WI38 (cell line): ENCODE measurements at regions not wholly inside any gene's neighbourhood (a gene's known extent, or its start where the extent isn't known, plus 50 kb on each side); places are given as distances from the start of the nearest gene placed in this dataset.

Experiments used
- H3K4me3 ChIP-seq: 2 replicates; pipeline ENCODE4 v1.5.1; 2011; ENCODE audit warnings: low read depth, mild to moderate bottlenecking, control low read depth, low read length
- TF ChIP-seq, protein P1 (sequence below): IDR thresholded peaks from 2 replicates; pipeline ENCODE4 v1.5.1; 2012; ENCODE audit warnings: low read depth, mild to moderate bottlenecking, control low read depth, low read length

DNA sequence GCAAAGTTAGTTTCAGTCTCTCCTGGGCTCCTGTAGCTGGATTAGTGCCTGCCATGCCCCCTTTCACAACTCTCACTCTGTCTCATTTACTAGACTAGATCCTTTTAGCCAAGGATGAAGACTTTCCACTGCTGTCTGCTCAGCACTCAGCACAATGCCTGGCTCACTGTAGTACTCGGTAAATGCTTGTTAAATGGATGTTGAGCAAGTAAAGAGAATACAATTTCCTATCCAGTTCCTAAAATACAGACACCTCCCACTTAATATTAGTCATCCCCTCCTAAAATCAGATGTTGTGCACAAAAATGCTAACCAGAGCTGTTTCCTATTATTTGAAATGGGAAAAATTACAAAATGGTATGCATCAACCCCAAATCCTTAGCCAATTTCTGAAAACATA, 195.8 kb downstream of the SREK1 start:
- TF ChIP-seq, protein P1, sequence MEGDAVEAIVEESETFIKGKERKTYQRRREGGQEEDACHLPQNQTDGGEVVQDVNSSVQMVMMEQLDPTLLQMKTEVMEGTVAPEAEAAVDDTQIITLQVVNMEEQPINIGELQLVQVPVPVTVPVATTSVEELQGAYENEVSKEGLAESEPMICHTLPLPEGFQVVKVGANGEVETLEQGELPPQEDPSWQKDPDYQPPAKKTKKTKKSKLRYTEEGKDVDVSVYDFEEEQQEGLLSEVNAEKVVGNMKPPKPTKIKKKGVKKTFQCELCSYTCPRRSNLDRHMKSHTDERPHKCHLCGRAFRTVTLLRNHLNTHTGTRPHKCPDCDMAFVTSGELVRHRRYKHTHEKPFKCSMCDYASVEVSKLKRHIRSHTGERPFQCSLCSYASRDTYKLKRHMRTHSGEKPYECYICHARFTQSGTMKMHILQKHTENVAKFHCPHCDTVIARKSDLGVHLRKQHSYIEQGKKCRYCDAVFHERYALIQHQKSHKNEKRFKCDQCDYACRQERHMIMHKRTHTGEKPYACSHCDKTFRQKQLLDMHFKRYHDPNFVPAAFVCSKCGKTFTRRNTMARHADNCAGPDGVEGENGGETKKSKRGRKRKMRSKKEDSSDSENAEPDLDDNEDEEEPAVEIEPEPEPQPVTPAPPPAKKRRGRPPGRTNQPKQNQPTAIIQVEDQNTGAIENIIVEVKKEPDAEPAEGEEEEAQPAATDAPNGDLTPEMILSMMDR = no peak
- no peak overlapping the region for H3K4me3 ChIP-seq

DNA sequence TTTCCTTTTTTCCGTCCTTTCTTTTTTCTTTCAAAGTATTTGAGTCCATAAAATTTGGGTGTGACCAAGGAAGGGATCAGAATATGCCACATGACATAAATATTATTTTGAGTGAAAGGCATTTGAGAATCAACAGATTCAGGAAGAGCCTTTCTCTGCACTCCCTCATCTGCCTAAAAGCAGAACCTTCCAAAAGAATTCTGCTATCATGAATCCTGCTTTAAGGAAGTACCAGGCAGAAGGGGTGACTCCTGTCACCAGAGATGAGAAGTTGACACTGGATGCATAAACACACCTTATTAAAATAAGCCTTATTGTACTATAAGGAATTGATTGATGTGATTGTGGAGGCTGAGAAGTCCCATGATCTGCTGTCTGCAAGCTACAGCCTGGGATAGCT, 196.7 kb downstream of the SREK1 start:
- TF ChIP-seq, protein P1 = no peak
- no peak overlapping the region for H3K4me3 ChIP-seq

DNA sequence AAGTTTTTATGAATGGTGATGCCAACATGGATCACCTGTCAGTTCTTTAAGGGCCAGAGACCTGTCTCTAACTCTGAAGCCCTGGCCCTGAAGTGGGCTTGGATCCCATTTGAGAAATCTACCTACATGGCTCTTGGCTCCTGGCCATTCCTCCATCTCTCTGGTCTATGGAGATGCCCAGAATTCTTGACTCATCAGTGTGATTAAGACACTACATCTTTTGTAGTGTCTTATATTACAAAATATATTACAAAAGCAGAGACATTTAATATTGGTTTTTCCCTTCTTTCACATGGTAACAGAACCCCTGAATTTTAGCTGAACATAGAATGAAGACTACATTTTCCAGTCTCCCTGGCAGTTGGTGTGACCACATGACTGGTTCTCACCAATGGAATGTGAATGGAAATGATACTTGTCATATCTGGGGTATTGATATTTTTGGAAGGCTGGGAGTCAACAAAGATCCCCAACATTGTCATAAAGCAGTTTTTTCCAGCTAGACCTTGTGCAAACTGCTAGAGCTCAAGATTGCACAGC, 198.3 kb downstream of the SREK1 start:
- no peak overlapping the region for H3K4me3 ChIP-seq
- TF ChIP-seq, protein P1 = no peak

DNA sequence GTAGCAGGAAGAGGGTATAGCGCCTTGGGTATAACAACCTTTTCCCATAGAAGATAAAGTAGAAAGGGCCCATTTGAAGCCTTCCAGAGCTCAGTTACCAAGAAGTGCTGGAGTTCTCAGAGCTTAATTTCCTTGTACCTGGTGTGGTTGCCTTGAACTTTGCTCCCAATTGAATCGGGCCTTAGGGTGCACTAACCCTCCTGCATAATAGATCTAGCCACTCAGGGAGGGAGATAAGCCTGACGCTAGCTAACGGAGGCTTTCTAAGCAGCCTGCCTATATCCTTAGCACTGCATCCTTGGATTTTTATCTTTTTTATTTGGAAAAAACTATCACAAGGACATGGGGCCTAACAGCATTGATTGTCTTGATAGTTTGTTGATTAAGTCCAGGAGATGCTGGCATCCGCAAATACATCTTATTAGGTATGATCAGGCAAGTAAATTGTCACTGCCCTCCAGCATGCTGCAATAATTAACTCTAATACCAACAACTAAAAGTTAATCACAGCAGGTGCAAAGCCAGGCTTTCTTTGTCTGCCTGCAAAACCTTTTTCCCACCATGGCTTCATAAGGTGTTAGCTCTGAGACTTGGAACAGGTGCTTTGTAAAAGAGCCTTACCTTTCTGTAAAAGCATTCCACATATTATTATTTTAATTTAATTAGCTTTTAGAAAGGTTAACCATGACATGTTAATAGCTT, 199.4 kb downstream of the SREK1 start:
- H3K4me3 ChIP-seq = no peak overlapping the region
- TF ChIP-seq, protein P1 = no peak

DNA sequence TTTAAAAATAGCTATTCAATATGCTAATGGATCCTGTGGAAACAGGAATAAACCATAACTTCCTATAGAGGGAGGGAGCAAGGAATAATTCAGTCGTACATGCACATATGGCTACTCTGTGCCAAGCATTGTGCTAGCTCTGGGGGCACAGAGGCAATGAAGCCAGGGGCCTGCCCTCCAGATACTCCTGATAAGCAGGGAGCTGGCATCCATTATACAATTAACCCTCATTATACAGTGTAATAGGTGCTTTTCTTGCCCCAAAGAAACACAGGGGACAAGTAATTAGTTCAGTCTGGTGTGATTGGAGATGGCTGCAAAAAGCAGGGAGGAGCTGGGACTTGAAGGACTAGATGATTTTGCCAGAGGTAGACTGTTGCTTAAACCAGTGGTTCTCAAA, 200.4 kb downstream of the SREK1 start:
- no peak overlapping the region for H3K4me3 ChIP-seq
- TF ChIP-seq, protein P1 = no peak

DNA sequence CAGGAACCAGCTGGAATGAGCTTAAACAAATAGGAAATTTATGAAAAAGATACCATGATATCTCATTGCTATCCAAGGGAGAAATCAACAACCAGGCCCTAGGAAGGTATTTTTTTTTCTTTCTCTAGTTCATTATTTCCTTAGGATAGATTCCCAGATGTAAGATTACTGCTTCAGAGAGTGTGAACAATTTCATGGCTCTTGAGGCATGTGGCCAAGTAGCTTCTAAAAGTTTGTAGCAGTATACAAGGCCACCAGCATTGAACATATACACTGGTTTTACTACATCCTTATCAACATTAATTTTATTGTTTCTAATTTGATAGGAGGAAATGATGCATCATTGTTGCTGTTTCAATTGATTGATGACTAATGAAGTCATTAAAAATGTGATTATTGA, 201.2 kb downstream of the SREK1 start:
- TF ChIP-seq, protein P1 = no peak
- H3K4me3 ChIP-seq = no peak overlapping the region

DNA sequence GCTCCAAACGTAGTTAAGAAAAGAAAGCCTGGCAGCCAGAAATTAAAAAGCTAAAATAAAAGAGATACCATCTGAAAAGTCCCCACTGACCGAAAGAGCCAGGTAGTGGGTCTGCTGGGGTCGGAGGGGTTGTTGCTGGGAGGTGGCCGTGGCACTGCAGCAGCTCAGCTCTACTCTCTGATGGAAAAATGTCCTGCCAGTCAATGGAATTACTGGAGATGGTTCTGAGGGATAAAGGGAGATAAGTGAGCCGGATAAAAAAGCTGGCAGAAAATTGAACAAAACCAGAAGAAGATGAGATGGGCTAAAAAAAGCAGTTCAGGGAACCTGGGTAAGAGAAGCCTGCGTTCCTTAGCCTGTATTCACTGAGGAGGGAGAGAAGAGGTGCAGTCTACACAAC, 202.8 kb downstream of the SREK1 start:
- no peak overlapping the region for H3K4me3 ChIP-seq
- TF ChIP-seq, protein P1 = no peak
